NCI-H2196 treated with DMSO at 0.1 percent for 48 hours (cell line): ENCODE measurements at regions not wholly inside any gene's neighbourhood (a gene's known extent, or its start where the extent isn't known, plus 50 kb on each side); places are given as distances from the start of the nearest gene placed in this dataset.

Source experiments
- DNase-seq: peaks from one replicate; lab custom pipeline; 2025; ENCODE audit not compliant: unreplicated experiment; lab: John Stamatoyannopoulos, UW

DNA sequence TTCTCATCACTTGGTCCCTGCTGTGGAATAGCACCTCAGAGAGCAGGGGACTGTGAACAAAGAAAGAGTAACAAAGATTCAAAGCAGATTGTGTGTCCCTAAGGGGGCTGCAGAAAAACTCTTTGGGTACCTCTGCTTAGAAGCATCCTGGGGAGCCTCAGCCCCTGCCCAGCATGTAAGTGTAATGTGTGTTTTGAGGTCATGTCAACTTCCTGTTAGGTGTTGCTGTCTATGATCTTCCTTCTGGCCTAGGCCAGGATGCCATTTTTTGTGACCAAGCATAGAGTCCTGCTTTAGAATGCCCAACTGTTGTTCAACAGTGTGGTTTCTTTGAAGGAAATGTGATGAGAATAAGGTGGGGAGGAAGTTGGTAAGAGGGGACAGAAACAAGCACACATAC, 77.1 kb upstream of the BCL6 start:
- DNase-seq = no peak

DNA sequence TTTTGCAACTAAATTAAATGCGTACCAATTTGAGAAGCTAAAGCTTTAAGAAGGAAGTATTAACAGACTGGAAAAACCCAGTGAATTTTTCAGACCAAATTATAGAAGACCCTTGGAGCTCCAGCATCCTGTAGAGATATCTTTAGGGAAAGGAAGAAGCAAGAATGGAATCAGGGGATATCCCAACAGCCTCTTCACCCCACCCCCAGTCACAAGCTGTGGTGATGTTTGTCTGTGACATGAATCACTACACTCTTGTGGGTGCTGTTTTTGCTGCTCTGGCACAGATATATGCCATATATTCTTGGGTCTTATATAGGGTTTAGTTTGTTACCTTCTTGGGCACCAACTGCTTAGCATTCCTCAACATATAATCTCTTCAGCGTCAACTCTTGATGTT, 78.5 kb upstream of the BCL6 start:
- DNase-seq = no peak

DNA sequence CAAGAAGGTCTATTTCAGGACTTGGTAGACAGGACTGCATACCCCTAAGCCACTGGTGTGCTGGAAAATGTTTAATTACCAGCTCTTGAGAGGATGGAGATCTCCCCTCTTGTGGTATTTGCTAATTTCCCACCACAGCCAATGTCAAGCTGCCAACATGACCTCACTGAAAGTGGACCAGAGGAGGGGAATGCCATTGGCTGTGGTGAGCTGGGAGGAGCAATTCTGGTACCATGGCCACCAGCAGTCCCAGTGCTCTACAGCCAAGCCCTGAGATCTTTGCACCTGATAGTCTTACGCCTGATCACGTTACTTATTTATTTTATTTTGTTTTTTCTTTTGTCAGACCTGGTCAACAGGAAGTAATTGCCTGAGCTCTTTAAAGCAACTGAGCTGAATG, 82.5 kb upstream of the BCL6 start:
- peak; percentile 28 for DNase-seq

DNA sequence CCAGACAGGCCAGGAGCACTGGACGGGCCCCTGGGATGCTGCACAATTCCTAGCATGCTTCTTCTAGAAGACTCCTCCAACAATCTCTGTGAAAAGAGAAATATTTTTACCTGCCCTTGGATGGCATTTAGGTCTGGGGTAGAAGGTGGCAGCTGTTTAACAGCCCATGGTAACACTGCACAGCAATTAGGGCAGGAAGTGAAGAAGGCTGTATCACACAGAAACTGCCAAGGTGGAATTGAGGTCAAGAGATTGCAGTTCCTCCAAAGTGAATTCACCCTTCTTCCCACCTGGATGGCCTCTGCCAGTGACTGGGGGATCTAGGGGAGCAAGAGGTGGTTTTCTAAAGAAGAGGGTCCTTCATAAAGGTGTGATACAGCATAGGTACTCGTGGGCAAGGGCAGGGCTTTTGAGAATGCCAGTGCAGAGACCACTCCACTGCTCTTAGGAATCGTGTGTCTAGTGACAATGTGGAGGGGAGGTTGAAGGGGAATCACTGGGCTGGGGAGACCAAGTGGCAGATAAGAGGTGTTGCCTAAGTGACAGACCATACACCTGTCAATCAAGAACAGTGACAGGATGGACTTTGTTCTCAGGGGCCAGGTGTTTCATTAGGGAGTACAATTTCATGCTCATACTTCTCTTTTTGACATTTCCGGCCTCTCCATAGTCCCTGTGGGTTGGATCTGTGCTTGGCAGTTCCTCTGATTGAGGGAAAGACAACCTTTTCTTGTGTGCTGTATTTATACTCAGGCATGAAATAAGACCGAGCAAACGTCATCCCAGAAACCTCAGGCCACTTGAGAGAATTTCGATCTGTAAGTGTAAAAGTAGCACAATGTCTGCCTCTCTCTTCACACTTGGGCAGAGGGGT, 83.5 kb upstream of the BCL6 start:
- no peak for DNase-seq

DNA sequence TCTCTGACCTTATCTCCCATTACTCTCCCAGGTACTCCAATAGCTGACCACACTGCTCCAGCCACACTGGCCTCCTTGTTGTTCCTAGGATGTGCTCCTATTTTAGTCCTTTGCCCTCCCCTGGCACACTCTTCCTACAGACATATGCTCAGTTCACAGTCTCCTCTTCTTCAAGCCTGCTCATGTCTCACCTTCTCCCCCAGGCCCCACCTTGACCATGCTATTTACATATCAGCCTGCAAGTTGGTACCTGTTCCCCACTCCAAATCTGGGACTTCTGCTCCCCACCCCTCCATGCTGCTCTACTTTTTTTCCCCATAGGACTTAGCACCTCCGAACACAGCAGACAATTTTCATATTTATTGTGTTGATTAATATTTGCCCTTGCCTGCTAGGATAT, 84.9 kb upstream of the BCL6 start:
- no peak for DNase-seq

DNA sequence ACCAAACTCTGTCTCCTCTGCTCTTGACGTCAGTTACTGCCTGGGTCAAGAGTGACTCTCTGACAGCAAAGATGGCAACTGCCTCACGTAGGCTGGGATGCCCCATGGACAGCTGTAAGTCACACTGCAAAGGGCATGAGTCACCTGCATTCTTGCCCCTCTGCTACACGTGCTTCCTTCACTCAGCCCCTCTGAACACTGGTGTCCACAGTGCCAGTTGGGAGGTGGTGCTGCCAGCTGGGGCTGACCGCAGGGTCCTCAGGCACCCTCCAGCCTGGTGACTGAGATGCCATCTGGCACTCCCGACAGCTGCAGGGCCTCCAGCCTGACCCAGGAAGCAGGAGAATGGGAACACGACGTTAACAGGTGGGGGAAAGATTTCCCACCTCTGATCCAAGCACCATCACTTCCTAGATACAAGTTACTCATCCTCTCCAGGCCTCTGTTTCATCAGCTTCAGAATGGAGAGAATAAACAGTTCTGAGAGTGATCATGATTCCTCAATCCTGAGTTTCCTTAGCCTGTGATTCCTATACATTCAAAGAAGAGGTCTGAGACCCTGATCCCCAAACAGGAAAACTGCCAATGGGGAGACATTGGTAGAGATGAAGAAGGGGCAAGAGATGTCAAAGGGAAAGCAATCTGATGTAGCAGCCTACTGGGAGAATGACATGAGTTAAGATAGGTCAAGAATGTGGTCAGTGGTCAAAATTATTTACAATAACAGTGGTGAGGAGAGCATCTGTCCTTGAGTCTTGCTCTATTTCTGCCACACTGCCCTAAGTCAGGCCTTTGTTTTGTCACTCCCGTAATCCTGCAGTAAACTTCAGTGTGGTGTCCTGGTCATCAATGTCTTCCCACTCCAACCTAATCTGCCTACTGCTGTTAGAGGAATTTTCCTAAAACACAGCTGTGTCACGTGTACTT, 86.1 kb upstream of the BCL6 start:
- no peak for DNase-seq

DNA sequence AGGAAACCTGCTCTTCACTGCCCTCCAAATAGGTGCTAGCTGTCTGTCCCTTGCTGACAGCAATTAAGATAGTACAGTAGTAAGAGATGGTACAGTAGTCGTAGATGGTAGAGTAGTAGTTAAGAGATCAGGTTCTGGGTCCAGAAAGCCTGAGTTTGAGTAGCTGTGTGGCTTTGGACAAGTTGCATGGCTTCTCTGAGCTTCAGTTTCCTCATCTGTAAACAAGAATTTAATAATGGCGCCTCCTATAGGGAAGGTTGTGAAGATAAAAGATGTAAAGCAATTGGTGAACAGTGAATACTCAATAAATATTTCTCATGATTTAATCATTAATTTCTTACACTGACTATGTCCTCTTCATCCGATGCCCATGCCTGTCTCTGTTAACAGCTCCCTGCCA, 86.9 kb upstream of the BCL6 start:
- no peak for DNase-seq

DNA sequence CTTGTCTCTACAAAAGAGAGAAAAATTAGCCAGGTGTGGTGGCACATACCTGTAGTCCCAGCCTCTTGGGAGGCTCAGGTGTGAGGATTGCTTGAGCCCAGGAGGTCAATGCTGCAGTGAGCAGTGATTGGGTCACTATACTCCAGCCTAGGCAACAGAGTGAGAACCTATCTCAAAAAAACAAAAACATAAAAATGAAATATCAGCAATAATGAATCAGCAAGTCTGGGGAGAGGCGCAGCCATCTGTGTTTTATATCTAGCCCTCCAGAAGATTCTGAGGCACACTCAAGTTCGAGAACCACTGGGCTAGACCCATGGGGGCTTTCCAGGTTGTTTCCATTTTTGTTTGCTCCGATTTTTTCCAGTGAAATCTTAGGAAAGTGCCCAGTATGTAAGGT, 88.1 kb upstream of the BCL6 start:
- DNase-seq = no peak

DNA sequence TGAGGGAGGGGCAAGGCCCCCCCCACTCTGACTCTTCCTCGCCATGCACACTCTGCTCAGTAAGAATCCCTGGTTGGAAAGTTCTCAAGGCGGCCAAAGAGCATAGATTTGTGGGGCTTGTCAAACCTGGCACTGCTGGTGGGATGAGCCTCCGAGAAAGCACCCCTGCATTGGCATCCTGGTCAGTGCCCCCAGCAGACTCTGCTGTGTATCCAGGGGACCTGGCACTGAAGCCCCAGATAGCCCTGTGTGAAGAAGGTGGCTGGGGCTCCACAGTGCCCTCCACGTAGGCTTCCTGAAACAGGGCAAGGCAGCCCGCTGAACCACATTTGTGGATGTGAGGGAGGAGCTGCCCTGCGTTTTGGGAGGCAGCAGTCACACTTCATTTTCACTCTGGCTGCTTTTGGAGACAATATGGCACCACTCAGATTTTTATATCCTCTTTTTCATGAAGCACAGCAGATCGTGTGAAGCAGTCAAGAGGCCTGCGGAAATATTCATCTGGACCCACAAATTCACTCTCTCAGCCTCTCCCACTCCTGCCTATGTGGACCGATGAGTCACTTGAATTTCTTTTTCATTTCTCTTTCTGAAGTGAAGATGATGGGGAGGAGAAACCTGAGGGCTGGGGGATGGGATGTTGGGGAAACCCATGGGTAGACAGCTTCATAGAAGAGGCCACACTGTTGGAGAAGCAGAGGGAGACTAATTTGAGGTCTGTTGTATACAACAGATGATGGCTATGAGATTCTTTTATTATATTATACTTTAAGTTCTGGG, 88.7 kb upstream of the BCL6 start:
- DNase-seq = no peak

DNA sequence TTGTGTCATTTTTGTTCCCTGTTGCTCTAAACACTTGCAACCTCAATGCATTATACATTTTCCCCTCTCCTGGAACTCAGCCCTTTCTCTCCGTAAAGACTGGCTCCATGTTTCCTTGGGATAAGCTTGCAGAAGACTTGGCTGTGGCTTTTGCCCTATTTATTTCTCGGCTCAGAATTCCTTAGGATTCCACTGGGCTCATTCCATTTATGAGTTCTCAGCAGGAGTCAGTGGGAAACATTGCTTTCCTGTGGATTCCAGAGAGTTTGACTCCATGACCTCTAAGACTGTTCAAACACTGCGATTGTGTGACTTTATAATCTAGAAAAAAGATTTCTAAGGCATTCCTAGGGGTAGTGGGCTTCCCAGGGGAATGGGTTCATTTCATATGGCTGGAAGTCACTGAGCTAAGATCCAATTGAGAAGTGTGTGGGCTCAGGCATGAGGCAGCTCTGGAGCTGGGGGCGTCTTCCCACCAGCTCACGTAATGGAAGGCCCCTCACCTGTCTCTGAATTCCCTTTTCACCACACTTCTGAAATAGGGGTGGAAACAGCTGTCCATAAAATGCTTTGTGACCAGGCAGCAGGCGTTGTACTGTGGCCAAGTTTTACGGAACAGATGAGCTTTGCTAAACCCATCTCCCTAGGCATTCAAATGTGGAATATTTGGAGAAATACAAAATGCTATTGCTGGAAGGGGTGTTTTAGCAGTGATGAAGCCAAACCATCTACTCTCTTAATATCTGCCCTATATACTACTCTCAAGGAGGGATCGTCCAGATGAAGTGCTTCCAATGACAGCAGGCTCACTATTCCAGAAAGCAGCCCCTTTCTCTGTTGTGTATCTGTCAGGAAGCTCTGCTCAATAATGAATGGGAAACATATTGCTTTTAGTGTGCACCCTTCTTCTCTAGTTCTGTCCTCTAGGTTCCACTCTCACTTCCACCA, 91.8 kb upstream of the BCL6 start:
- no peak for DNase-seq

DNA sequence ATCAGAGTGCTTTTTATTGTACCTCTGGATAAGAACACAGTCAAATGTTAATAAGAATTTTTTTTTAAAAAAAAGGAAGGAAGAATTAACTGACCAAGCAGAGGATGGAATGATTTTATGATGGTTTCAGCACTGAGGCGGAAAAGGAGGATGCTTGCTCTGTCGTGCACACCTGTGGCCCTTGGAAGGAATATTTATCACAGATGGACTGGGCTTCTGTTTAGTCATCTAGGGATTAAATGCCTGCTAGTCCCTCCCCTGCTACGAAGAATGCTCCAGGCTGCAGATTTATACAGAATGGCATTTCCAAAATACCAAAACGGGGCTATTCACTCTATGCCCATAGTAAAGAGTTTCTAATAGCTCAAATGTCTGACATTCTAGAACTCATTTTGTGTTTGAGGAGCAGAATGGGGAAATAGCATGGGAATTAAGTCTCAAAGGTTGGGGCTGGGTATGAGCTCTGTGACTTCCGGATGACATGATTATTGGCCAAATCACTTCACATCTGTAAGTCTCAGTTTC, 92.8 kb upstream of the BCL6 start:
- DNase-seq = no peak

DNA sequence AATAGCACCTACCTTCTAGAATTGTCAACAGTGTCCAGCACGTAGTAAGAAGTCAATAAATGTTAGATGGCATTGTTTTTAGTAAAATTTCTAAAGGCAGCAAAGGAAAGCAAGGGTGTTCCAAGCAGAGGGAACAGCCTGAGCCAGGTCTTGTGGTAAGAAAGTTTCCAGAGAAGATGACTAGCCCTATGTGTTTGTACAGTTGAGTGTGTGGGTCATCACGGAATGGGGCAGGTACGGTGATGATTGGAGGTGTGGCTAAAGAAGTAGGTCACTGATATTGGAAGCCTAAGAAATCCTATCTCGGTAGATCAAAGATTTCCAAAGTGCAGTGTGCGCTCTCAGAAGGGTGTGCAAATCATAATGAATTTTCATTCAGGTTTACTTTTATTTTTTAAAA, 94.2 kb upstream of the BCL6 start:
- no peak for DNase-seq

DNA sequence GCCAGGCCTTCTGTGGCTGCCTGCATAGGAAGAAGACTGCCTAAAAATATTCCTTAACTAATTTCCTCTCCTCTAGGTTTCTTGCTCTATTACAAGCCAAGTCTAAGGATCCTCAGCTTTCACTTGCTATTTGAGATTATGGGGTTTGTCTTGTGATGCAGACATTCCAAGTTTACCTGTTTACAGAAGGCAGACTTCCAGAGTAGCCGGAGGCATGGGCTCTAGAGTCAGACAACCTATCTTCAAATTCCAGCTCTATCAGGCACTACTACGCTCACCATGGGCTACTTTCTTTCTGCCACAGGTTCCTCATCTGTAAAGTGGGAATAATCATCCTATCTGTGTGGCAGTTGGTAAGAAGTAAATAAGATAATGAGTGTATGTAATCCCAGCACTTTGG, 95.6 kb upstream of the BCL6 start:
- no peak for DNase-seq

DNA sequence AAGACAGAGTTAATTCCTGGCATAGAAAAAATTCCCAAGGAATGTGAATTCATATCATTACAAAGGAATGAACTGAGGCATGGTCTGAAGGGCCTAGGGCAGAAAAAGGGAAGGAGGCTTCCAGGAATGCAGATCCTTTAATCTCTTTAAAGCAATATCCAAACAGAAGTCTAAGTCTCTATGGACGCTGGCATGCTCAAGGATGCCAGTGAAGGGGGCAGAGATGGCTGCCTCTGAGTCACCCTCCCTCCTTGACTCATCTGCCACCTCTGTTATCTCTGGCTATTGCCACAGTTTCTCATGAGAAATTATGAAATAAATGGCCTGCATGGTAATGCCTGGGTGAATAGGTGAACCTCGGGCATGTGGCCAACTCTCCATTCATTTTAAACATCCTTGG, 96.3 kb upstream of the BCL6 start:
- DNase-seq = no peak

DNA sequence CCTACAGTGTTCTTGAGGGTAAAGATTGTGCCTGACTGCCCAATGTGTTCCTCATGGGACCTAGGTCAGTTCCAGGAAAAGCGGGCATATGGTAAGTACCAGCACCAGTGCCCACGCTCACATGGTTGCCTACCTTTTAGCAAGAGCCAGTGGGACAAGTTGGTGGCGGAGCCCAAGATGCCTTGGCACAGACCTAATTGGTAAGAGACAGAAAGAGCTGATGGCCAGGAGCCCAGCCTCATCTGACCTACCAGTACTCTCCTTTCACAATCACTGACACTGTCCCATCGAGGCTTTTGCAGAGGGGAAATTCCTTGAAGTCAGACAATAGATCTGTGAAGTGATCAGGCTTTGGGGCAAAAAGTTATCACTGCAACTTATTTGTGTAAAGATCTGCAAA, 98.4 kb upstream of the BCL6 start:
- DNase-seq = no peak

DNA sequence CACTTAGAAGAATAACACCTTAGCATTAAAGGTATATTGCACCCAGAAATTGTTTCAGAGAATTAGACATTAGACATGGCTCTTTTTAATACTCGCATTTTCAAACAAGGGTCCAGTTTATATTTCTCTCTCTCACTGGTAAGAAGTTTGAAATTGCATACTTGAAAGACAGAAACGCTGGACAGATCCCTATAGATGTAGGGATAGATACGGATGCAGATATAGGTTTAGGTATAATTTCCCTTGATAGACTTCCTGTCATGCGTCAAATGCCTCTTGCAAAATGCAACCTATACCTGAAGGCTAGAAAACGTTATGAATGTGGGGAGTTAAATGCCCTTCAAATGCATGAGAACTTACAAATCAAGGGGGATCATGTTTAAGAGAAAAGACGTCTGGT, 99.4 kb upstream of the BCL6 start:
- no peak for DNase-seq

DNA sequence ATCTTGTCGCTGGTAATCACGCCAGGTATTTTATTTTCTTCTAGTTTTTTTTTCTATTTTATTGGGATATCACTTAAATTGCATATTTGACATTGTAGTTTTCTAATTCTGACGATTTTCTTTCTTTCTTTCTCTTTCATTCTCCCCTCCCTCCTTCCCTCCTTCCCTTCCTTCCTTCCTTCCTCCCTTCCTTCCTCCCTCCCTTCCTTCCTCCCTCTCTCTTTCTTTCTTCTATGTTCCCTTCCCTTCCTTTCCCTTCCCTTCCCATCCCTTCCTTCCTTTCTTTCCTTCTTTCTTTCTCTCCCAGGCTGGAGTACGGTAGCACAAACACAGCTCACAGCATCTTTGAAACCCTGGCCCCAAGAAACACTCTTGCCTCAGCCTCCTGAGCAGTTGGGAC, 100.6 kb upstream of the BCL6 start:
- no peak for DNase-seq

DNA sequence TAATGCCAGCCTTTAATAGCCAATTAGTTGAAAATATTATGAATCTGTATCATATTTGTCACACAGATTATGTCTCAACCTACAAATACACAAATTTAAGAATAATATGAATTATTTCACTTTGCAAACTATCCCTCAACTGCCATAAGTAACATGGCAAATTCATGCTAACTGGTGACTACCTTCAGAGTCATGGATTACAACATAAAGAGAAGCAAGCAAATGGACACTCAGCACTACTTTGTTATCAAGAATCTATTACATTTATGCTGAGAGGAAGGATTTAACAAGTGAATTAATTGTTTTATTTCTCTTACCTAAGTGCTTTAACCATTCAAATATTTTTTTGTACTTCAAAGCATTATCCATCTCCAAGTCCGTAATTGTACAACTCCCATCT, 103.1 kb upstream of the BCL6 start:
- no peak for DNase-seq

DNA sequence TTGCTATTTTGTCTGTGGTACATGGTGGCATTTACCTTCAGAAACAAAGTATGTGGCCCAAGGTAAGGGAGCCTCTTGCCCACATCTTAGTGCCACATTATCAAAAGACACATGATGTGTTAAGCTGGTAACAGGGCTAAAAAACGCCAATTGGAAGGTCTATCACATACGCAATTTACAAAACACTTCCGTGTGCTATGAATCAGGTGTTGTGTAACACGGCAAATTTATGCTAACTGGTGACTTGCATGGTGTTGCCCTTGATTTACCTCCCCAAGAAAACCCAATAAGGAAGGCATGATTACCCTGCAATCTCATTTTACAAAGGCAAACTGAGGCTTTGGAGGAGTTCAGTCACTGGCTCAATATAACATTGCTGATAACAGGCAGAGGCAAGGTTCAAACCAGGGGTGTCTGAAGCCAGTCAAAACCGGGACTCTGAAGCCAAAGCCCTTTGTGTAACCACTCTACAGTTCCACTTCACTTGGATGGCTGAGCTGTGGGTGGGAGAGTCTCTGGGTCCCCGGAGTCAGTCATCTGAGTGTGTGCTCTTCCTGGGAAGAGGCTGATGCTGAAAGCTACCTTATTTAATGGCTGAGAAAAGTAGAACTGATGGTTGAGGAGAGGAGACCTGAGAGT, 103.9 kb upstream of the BCL6 start:
- DNase-seq = no peak
